A549 (cell line): ENCODE measurements at regions not wholly inside any gene's neighbourhood (a gene's known extent, or its start where the extent isn't known, plus 50 kb on each side); places are given as distances from the start of the nearest gene placed in this dataset.

Experiments
- CTCF ChIP-seq: fragments of >200 bp; sonication (Bioruptor Twin); formaldehyde crosslinking; IDR thresholded peaks from 3 replicates; pipeline ENCODE4 v1.5.1; 2016
- EP300 ChIP-seq, 2 experiments: fragments of >200 bp; sonication (Bioruptor Twin); formaldehyde crosslinking; IDR thresholded peaks; 2 replicates in 1 of 2; 3 replicates in 1 of 2; pipeline ENCODE4 v1.6.1; 2016 to 2017

GRCh38 chr10:55141892-55142291, 340.9 kb upstream of the PCDH15 start:
- TF ChIP-seq CTCF (no peak), EP300 (IDR thresholded peaks at IDR 0.05) (no peak)
